Right renal pelvis (tissue), 4 donors: ENCODE measurements at regions not wholly inside any gene's neighbourhood (a gene's known extent, or its start where the extent isn't known, plus 50 kb on each side); places are given as distances from the start of the nearest gene placed in this dataset.

ENCODE experiments used
- DNase-seq, 4 donors: peaks; one replicate each; pipeline ENCODE4 v3.0.0-alpha.2; 2013; ENCODE audit warnings: low read depth in 4 of 4, low spot score in 3 of 4, missing footprints in 1 of 4

DNA sequence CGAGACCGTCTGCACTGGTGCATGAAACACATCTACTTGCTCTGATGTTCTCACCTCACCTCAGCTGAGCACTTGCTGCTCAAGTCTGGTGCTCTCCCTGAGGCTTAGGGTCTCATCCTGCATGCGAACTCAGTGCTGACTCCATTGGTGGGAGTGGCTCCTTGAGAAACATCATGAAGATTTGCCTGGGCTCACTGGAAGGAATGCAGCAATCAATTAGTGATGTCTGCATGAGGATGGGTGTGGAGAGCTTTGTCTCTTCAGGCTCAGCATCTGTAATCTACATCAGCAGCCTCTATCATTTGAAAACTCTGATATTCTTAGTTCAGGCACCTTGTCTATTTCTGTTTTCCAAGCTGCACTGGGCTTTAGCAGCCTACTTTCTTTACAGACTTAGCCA lies 204.4 kb downstream of the IRF8 start:
- no peak for DNase-seq

DNA sequence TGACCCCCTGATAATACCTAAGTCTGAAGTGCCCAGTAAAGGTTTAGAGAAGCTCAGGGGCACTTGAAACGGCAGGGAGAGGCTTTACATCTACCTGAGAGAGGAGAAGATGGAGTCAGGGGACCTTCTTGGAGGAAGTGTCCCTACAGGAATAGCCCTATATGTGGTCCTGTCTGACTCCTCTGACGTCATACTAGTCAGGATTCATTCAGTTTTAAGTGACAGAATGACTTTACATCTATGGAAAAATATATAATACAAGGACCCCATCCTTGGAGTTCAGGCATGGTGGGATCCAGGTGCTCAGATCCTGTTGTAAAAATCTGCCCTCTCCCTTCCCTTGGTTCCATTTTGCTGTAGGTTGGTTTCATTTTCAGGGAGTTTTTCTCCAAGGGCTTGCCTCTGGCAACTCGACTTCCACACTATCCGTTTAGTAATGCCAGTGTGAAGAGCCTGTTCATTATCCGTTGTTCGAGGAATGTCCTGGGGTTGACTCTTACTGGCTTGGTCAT lies 205.6 kb downstream of the IRF8 start:
- DNase-seq = no peak

DNA sequence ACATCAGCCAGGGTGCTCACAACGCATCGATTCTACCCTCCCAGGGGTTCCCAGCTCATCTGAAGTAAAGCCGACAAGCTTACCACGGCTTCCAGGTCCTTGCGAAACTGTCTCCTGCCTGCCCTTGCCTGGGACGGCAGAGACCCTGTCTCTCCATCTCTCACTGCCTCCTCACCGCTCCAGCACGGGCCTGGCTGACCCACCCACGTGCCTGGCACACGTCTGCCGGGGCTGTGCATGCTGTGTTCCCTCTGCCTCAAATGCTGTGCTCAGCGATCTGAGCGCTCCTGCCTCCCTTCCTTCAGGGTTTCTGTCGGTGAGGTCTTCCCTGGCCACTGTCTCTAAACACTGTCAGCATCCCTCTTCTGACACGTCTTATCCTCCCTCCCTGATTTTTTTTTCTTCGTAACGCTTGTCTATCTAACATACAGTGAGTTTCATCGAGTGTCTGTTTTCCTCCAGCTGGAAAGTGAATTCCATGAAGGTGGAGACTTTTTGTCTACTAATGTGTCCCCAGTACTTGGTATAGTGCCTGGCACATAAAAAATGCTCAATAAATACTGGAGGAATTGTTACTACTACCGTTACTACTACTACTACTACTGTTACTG lies 208.4 kb downstream of the IRF8 start:
- no peak for DNase-seq

DNA sequence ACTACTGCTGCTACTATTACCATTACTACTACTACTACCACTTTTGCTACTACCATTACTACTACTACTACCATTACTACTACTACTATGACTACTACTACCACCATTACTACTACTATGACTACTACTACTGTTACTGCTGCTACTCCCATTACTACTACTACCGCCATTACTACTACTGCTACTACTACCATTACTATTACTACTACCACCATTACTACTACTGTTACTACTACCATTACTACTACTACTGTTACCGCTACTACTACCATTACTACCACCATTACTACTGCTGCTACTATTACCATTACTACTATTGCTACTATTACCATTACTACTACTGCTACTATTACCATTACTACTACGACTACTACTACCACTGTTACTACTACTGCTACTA lies 209.1 kb downstream of the IRF8 start:
- DNase-seq = no peak

DNA sequence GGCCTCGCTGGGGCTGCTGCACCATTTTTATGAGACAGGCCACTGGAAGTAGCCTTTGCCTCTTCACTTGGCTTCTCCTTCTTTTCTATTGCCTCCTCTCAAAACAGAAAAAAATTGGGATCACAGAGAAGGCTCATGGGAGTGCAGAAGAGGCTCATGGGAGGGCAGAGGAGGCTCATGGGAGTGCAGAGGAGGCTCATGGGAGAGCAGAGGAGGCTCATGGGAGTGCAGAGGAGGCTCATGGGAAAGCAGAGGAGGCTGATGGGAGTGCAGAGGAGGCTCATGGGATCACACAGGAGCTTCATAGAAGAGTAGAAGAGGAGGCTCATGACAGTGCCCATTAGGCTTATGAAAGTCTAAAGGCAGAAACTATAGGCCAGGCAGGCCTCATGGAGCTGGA lies 211.2 kb downstream of the IRF8 start:
- no peak for DNase-seq

DNA sequence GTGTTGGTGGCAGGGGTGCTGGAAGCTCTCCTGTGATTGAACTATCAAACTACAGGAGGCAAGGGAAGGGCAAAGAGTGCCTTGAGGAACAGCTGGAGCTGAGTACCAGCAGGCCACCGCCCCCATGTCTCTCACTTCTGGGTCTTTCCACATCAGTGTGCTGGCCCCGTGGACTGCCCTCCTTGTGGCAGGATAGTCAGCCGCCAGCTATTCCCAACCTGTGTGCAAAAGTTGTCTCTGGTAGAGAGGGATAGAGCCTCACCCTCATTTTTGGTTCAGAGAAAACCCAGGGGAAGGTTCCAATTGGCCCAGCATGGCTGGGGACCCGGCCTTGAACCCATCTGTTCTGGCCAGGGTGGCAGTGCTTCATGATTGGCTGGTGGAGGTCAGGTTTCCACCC lies 211.8 kb downstream of the IRF8 start:
- no peak for DNase-seq

DNA sequence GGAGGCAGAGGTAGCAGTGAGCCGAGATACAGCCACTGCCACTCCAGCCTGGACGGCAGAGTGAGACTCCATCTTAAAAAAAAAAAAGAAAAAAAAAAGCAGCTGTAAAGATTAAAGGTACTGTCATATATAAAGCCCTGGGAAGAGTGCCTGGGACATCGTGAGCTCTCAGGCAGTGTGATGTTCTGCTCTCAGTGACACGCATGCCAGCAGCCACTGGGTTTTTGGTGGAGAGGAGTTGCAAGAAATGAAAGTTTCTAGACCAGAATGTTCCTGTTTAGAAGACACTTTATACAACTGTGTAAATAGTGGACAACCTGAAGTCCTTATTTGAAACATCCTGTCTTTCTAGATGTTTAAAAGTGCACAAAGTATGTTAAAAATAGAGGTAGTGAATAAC lies 213.2 kb downstream of the IRF8 start:
- no peak for DNase-seq

DNA sequence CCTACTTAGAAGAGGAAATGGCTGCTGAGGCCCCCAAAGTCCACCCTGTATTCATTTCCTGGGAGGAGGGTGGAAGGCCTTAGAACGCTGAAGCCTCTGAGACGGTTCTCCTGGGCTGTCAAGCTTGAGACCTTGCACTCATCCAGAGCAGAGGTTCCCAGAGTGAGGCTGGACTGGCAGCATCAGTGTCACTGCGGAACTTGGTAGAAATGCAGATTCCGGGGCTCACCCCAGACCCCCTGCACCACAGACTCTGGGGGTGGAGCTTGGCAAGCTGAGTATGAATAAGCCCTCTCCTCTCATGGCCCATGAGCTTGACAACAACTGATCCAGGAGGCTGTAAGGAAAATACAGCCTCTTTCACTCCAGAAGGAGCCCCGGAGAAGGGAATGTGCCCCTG lies 218.3 kb downstream of the IRF8 start:
- no peak for DNase-seq

DNA sequence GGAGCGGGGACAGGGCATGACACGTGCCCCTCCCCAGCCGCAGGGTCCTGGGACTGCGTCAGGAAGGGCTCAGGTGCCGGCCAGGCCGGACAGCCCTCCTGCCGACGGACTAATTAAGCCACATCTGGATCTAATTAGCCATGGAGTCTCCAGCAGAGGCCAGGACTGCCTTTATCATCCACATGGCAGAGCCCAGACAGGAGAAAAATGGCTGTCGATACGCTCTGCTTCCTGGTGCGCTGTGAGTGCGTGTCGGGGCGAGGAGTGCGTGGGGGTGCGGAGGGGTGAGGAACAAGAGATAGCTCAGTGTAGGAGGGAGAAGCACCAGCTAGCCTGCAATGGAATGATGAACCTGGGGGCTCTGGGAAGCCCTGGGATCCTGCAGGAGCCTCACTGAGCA lies 218.8 kb downstream of the IRF8 start:
- DNase-seq = no peak

DNA sequence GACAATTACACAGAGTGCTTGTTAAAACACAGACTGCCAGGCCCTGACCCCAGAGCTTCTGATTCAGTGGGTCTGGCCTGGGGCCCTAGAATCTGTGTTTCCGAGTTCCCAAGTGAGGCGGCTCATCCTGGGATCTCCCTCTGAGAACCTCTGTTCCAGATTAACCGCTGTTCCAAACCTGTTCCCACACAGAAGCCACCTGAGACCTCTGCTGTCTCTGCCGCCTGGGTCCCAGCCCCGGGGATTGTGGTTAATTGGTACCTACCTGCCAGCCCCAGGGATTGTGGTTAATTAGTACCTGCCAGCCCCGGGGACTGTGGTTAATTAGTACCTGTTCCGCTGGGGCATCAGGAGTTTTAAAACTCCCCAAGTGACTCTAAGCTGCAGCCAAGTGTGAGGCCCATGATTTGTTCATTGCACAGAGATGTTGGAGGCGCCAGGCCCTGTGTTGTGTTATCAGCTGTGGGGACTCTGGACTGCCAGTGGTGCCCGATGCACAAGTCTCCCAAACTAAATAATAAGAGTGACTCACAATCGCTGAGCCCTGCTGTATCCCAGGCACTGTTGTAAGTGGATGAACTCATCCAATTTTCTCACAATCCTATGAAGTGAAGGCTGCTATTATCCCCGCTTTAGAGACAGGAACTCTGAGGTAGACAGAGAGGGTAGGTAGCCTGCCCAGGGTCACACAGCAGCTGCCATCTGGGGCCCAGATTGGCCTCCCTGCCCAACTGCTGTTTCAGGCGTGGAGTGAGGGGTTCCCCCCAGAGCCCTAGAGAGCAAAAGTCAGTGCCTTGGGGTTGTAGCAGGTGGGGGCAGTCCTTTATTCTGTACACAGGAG lies 219.7 kb downstream of the IRF8 start:
- DNase-seq = no peak

DNA sequence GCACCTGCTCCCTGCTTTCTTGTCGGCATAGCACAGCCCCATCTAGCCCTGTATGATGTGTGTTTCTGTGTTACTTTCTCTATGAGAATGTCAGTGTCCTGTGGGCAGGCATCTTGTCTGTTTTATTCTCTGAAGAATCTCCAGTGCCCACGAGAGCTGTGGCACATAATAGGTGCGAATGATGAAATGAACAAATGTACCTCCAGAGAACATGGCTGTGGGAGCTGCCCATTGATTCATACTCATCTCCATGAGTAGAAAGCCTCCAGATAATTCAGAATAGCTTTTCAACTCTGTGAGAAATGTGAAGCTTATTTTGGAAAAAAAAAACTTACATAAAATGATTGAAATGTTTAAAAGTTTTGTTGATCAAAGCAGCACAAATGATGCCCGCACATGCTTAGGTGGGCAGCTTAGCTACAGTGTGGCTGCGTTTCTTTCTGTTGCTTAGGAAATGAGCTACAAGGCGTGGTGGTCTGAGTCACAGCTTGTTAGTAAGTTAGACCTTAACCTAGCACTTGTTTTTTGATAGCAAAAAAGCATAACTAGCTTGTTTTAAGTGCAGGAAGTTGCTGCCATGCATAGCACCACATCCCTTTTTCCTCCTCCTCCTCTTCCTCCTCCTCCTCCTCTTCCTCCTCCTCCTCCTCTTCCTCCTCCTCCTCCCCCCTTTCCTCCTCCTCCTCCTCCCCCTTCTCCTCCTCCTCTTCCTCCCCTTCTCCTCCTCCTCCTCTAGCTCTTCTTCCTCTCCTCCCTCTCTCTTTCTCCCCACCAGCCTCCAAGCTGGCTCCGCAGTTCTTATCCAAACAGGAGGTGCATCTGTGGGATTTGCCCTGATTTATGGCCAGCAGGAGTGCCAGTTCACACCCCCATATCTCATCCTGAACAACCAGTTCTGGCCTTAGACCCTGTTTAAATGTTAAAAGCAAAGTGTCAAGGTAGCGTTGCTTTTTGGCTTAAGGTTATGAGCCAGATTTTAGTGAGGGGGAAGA lies 221.5 kb downstream of the IRF8 start:
- DNase-seq = no peak

DNA sequence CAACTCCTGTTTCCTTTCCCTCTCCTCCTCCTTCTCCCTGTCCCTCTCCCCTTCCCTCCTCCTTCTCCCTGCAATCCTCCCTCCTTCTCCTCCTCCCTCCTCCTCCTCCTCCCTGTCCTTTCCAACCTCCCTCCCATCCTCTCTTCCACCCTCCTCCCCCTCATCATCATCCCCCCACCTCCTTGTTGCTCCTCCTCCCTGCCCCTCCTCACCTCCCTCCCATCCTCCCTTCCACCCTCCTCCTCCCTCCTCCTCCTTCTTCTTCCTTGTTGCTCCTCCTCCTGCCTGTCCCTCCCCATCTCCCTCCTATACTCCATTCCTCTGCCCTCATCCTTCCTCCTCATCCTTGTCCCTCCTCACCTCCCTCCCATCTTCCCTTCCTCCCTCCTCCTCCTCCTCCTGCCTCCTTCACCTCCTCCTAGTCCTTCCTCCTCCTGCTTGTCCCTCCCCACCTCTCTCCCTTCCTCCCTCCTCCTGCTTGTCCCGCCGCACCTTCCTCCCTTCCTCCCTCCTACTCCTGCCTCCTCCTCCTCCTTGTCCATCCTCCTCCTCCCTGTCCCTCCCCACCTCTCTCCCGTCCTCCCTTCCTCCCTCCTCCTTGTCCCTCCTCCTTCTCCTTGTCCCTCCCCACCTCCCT lies 222.5 kb downstream of the IRF8 start:
- no peak for DNase-seq

DNA sequence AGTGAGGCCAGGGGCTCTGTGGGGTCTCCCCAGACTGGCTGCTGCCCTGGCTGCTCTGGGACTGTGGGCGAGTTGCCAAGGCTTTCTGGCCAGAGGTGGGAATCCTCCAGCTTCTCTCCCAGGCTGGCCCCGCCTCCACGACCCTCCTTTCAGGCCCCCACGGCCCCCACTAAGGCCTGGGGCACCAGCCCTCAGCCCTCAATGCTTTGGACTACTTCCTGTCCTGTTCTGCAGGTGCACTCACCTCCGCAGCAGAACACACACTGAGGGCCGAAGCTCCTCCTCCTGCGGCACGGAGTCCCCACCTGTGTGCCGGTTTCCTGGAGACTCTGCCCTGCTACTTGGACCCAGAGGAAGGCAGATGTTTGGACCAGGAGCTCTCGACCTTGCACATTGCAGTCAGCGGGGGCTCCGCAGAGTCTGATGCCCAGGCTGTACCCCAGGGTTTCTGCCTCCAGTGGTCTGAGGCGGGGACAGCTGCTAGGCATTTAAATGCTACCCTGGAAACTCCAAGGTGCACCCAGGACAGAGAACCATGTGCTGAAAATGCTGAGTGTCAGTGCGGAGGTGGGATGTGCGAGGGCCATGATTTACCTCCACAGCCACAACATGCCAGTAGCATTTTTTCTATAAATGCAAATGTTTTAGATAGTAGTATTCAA lies 223.8 kb downstream of the IRF8 start:
- DNase-seq = no peak

DNA sequence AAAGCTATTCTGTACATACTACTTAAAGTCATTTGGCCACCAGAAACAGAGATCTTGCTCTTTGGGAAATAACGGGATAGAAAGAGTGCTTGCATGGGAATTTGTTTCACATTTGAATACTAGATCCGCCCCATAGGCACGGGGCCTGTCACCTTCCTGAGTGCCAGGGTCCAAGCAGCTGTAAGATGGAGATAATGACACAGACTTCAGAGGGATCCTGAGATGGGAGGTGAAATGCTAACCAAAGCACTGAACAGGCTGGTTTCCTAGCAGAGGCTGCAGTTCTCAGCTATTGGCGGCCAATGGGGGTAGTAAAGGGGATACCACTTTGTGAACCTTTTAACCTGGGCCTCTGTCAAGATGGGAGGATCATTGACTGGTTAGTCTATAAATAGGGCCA lies 225.4 kb downstream of the IRF8 start:
- DNase-seq = no peak

DNA sequence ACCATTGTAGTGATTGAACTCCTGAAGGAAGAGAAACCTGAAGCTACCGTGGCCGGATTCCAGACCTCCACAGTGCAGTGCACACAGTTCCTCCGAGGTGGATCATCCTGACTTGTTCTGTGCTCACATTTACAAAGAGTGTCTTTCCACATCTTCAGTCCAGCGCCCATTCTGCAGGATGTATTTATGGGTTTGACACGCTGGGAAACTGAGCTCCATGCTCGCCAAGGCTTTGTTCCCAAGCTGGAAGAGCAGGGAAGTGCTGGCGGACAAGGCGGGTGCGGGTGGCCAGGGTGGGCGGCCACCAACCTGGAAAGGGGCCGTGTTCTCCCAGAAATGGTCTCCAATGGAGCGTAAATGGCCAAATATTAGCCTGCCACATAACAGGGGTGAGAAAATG lies 227.9 kb downstream of the IRF8 start:
- DNase-seq = no peak

DNA sequence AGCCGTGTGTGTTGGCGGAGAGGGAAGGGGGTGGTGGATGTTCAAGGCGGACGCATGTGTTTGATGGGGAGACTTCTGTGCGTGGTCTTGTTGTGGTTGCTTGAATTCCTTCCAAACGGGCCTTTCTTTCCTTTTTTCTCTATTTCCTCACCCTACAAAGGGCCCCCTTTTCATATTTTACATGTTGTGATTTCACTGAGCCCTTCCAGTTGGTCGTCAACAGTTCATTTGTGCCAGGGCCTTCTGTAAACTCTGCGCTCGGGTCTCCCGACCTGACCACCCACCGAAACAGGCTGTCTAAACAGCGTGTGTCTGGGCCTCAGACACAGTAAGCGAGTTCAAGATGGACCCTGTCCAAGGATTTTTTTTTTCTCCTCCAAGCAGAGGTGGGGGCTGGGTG lies 228.4 kb downstream of the IRF8 start:
- DNase-seq = no peak

DNA sequence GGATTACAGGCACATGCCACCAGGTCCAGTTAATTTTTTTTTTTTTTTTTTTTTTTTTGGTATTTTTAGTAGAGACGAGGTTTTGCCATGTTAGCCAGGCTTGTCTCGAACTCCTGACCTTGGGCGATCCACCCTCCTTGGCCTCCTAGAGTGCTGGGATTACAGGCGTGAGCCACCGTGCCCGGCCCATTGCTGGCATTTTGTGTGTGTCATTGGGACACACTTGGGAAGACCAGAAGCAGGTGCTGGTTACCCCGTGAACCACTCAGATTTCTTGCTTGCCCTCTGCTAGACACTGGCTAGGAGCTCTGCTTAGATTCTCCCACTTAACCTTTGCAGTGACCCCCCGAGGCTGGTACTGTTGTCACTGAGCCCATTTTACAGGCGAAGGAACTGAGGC lies 229.3 kb downstream of the IRF8 start:
- no peak for DNase-seq

DNA sequence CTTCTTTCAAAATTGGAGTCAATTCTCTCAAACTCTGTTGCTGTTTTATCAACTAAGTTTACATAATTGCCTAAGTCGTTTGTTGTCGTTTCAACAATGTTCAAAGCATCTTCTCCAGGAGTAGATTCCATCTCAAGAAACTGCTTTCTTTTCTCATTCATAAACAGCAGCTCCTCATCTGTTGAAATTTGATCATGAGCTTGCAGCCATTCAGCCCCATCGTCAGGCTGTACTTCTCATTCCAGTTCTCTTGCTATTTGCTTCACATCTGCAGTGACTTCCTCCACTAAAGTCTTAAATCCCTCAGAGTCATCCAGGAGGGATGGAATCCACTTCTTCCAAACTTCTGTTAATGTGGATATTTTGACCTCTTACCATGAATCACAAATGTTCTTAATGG lies 230.6 kb downstream of the IRF8 start:
- DNase-seq = no peak

DNA sequence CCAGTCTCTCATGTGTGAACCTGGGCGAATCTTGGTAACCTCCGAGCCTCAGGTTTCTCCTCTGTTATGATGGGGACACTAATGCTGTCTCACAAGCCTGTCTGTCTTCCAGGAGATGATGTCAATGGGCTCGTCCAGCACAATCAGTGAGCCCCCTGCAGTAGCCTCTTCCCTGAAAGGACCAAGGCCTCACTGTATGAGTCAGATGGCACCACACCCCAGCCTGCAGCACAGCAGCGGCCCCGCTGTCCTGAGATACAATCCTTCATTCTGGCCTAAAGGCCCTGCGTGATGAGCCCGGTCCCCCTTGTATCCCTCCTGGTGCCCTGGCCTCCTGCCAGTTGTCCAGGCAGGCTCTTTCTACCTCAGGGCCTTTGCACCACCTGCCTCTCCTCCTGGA lies 234.4 kb downstream of the IRF8 start:
- DNase-seq = no peak

DNA sequence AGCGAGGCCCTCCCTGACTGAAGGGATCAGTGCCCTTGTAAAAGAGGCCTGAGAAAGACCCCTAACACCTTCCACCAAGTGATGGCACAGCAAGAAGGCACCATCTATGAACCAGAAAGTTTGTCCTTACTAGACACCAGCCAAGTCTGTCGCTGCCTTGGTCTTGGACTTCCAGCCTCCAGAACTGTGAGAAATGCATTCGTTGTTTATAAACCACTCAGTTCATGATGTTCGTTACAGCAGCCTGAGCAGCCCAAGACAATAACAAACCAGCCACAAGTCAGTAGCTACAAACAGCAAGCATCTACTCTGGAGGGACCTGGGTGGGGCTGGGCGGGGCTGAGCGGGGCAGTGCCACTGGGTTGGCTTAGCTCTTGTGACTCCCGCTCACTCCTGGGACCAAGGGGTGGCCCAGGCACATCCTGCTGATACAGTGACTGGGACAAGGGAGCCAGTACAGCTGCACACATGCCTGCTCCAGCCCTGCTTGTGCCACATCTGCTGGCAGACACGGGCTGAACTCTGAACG lies 234.9 kb downstream of the IRF8 start:
- DNase-seq = no peak
